Thoracic aorta (tissue), 2 donors: ENCODE measurements at regions not wholly inside any gene's neighbourhood (a gene's known extent, or its start where the extent isn't known, plus 50 kb on each side); places are given as distances from the start of the nearest gene placed in this dataset.
"Not testable (repeated sequence)": the region's sequence is repeated elsewhere in the genome, so short reads cannot be mapped to it uniquely, and the experiment has no call there.

Source experiments
- ATAC-seq: fragments of 150-250 bp; one replicate; pipeline ENCODE4 v1.8.0; 2017; ENCODE audit warnings: low read depth; ENCODE audit not compliant: insufficient number of reproducible peaks, low FRiP score
- DNase-seq: peaks from one replicate; pipeline ENCODE4 v3.0.0-alpha.2; 2020; ENCODE audit warnings: low spot score
- H3K27ac ChIP-seq, 2 donors: fragments of 200-600 bp; sonication (generic); 1 replicate in 1 of 2; 2 replicates in 1 of 2; pipeline ENCODE4 v1.5.1; 2016; ENCODE audit warnings: mild to moderate bottlenecking in 2 of 2, moderate library complexity in 2 of 2
- H3K27me3 ChIP-seq: fragments of 200-600 bp; sonication (generic); replicated peaks from 2 replicates; pipeline ENCODE4 v1.6.0; 2016; ENCODE audit warnings: mild to moderate bottlenecking; ENCODE audit not compliant: insufficient read depth
- H3K36me3 ChIP-seq: fragments of 200-600 bp; sonication (generic); one replicate; pipeline ENCODE4 v1.5.1; 2016
- H3K4me1 ChIP-seq, 2 donors: fragments of 200-600 bp; sonication (generic); 1 replicate in 1 of 2; 2 replicates in 1 of 2; pipeline versions ENCODE4 v1.5.1 to v1.6.0; 2016; ENCODE audit warnings: low read depth in 2 of 2, mild to moderate bottlenecking in 1 of 2; ENCODE audit not compliant: control insufficient read depth in 1 of 2
- H3K4me3 ChIP-seq: fragments of 200-600 bp; sonication (generic); 2 replicates; pipeline ENCODE4 v1.5.1; 2016; ENCODE audit warnings: mild to moderate bottlenecking
- H3K9me3 ChIP-seq: fragments of 200-600 bp; sonication (generic); 2 replicates; pipeline ENCODE4 v1.5.1; 2016
- TF ChIP-seq, protein P1 (sequence below): fragments of 200-600 bp; sonication (generic); IDR thresholded peaks from one replicate; pipeline ENCODE4 v1.5.1; 2019; ENCODE audit warnings: antibody characterized with exemption

- Histone ChIP-seq H3K4me1 (no peaks in the 10 kb centered on the region), H3K27me3 (no peaks in the 10 kb centered on the region), H3K36me3 (no peaks in the 10 kb centered on the region), H3K4me3 (no peak overlapping the region), H3K9me3 (no peaks in the 10 kb centered on the region), H3K27ac (no peak overlapping the region)
- DNase-seq (no peak), ATAC-seq (no peak)
- TF ChIP-seq, protein P1, sequence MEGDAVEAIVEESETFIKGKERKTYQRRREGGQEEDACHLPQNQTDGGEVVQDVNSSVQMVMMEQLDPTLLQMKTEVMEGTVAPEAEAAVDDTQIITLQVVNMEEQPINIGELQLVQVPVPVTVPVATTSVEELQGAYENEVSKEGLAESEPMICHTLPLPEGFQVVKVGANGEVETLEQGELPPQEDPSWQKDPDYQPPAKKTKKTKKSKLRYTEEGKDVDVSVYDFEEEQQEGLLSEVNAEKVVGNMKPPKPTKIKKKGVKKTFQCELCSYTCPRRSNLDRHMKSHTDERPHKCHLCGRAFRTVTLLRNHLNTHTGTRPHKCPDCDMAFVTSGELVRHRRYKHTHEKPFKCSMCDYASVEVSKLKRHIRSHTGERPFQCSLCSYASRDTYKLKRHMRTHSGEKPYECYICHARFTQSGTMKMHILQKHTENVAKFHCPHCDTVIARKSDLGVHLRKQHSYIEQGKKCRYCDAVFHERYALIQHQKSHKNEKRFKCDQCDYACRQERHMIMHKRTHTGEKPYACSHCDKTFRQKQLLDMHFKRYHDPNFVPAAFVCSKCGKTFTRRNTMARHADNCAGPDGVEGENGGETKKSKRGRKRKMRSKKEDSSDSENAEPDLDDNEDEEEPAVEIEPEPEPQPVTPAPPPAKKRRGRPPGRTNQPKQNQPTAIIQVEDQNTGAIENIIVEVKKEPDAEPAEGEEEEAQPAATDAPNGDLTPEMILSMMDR, result no peak
Measured at GRCh38 chr3:157585386-157585785, 82.2 kb upstream of the VEPH1 start.

GRCh38 chr3:157582637-157582973, 79.4 kb upstream of the VEPH1 start:
- Histone ChIP-seq H3K9me3 (no peaks in the 10 kb centered on the region), H3K4me3 (no peak overlapping the region), H3K27me3 (no peaks in the 10 kb centered on the region), H3K27ac (no peak overlapping the region), H3K4me1 (no peaks in the 10 kb centered on the region), H3K36me3 (no peaks in the 10 kb centered on the region)
- TF ChIP-seq, protein P1, result no peak
- DNase-seq (no peak), ATAC-seq (no peak)

DNA sequence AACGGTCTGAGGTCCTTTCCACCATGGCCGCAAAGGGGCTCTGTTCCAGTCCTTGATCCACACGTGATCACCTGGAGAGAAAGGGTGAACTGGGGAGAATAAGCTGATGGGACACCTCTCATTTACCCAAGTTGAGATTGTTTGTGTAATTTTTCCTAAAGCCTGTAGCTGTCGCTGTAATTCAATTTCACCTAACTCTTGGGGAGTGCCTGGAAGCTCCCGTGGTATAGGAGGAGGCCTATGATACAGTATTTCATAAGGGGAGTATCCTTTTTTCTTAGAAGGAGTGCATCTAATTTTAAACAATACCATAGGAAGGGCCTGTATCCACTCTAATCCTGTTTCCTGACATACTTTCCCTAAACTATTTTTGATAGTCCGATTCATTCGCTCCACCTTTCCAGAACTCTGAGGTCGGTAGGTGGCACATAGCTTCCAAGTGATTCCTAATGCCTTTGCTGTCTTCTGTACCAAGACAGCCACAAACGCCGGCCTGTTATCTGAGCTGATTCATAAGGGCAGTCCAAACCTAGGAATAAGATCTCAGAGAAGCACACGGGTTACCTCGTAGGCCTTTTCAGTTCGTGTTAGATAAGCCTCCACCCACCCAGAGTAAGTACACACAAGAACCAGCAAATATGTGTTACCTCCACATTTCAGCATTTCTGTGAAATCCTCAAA, 78.9 kb upstream of the VEPH1 start:
- not testable (repeated sequence) for H3K27me3 ChIP-seq, H3K9me3 ChIP-seq, H3K36me3 ChIP-seq, DNase-seq, H3K27ac ChIP-seq, H3K4me1 ChIP-seq, H3K4me3 ChIP-seq, ATAC-seq

DNA sequence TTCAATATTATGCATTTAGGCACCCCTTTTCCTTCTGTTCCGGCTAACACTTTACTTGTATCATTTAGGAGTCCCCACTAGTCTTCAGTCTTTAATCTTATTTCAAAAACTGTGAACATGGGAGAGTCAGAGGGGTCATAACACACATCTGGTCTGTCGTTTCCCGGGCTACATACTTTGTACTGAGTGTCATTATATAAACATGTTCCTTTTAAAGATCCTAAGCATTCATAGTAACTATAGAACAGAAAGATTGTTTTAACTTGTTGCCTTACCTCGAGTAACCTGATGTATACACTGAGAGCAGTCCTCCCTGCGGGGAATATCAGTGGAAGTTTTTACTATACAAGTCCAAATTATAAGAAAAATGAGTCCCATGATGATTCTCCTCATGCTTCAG, 78.2 kb upstream of the VEPH1 start:
- ATAC-seq (no peak), DNase-seq (no peak)
- Histone ChIP-seq H3K9me3 (no peaks in the 10 kb centered on the region), H3K27me3 (no peaks in the 10 kb centered on the region), H3K4me3 (no peak overlapping the region), H3K36me3 (no peaks in the 10 kb centered on the region), H3K4me1 (no peaks in the 10 kb centered on the region), H3K27ac (no peak overlapping the region)
- TF ChIP-seq, protein P1, result no peak

DNA sequence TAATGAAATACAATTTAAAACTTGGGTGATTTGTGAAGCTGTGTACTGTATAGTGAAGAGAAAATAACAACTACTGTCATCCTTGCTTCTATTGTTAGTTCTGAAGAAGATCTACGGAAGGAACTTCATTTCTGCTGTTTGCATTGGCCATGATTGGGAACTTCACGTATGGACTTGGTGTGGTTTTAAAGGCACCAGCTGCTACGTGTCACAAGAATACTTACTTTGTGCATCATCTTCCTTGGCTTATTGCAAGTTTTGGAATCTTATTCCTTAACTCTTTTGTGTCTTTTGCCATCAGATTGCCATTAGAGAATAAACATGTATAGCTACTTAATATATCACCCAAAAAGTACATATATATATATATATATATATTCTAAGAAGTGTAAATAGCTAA, 75.0 kb upstream of the VEPH1 start:
- TF ChIP-seq, protein P1, result no peak
- DNase-seq (no peak), ATAC-seq (no peak)
- Histone ChIP-seq H3K27ac (no peak overlapping the region), H3K27me3 (no peaks in the 10 kb centered on the region), H3K36me3 (no peaks in the 10 kb centered on the region), H3K4me3 (no peak overlapping the region), H3K4me1 (no peaks in the 10 kb centered on the region), H3K9me3 (no peaks in the 10 kb centered on the region)

GRCh38 chr3:157574531-157574930, 71.3 kb upstream of the VEPH1 start:
- no peaks in the 10 kb centered on the region for H3K27me3 ChIP-seq
- DNase-seq, result no peak
- no peaks in the 10 kb centered on the region for H3K36me3 ChIP-seq
- TF ChIP-seq, protein P1, result no peak
- no peak overlapping the region for H3K4me3 ChIP-seq
- no peak overlapping the region for H3K27ac ChIP-seq
- ATAC-seq, result no peak
- H3K4me1 ChIP-seq, result no peaks in the 10 kb centered on the region
- no peaks in the 10 kb centered on the region for H3K9me3 ChIP-seq
